ENCODE measurements at regions not wholly inside any gene's neighbourhood (a gene's known extent, or its start where the extent isn't known, plus 50 kb on each side); places are given as distances from the start of the nearest gene placed in this dataset.

DNA sequence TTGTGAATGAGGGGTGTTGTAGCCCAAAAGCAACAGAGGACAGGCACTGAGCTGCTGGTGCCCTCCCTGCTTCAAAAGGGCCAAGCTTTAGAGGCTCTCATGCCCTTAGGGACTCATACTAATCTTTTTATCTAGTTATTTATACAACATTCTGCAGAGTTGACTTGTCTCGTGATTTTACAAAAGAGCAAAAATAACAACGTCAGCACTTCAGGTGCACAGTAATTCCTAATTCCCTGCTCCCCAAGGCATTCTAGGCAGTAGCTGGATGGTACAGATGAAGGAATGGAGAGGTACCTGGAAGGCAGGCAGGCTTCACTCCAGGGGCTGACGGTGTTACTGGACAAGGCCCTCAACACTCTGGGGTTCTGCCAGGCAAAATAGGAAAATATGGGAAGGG, 406.7 kb upstream of the CCL2 start:
- DNase-seq (ENCODE audit: low spot score in 2 of 2) = no peak
- Histone ChIP-seq H3K4me1 (no peaks in the 10 kb centered on the region), H3K36me3 (no peaks in the 10 kb centered on the region), H3K4me3 (no peak overlapping the region), H3K9me3 (no peaks in the 10 kb centered on the region), H3K27me3 (no peaks in the 10 kb centered on the region), H3K27ac (no peak overlapping the region)
- WGBS, 2 donors = 72 to 75% methylated on average over 3 of the region's 3 CpGs
- no peak for TF ChIP-seq POLR2A (IDR thresholded peaks at IDR 0.05)
- TF ChIP-seq, protein P1, sequence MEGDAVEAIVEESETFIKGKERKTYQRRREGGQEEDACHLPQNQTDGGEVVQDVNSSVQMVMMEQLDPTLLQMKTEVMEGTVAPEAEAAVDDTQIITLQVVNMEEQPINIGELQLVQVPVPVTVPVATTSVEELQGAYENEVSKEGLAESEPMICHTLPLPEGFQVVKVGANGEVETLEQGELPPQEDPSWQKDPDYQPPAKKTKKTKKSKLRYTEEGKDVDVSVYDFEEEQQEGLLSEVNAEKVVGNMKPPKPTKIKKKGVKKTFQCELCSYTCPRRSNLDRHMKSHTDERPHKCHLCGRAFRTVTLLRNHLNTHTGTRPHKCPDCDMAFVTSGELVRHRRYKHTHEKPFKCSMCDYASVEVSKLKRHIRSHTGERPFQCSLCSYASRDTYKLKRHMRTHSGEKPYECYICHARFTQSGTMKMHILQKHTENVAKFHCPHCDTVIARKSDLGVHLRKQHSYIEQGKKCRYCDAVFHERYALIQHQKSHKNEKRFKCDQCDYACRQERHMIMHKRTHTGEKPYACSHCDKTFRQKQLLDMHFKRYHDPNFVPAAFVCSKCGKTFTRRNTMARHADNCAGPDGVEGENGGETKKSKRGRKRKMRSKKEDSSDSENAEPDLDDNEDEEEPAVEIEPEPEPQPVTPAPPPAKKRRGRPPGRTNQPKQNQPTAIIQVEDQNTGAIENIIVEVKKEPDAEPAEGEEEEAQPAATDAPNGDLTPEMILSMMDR (IDR thresholded peaks at IDR 0.05) = no peak
- TF ChIP-seq EP300 (IDR thresholded peaks at IDR 0.05) = no peak

DNA sequence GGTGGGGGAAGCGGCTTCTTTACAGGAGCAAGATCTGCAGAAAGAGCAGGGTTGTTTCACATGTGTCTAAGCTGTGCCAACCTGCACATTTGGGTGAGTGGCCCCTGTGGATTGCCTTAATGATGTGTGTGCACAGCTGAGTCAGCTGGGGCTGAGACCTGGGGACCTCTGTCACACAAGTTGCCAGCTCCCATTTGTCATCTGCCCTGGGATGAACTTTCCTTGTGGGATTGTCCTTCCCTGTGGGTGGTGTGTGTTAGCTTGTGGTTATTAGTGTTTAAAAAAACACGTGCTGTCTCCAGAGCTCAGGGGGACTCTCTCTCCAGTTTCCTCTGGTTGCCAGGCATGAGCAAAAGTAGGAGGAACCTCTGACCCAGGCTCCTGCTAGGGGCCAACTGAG, 400.5 kb upstream of the CCL2 start:
- no peak overlapping the region for H3K27ac ChIP-seq
- no peak for TF ChIP-seq POLR2A (IDR thresholded peaks at IDR 0.05)
- TF ChIP-seq, protein P1 (IDR thresholded peaks at IDR 0.05) = no peak
- no peak for TF ChIP-seq EP300 (IDR thresholded peaks at IDR 0.05)
- H3K4me1 ChIP-seq = no peaks in the 10 kb centered on the region
- 50 to 64% methylated on average over 2 of the region's 2 CpGs for WGBS, 2 donors
- no peaks in the 10 kb centered on the region for H3K9me3 ChIP-seq
- no peak overlapping the region for H3K4me3 ChIP-seq
- H3K27me3 ChIP-seq = no peaks in the 10 kb centered on the region
- no peak for DNase-seq (ENCODE audit: low spot score in 2 of 2)
- no peaks in the 10 kb centered on the region for H3K36me3 ChIP-seq

DNA sequence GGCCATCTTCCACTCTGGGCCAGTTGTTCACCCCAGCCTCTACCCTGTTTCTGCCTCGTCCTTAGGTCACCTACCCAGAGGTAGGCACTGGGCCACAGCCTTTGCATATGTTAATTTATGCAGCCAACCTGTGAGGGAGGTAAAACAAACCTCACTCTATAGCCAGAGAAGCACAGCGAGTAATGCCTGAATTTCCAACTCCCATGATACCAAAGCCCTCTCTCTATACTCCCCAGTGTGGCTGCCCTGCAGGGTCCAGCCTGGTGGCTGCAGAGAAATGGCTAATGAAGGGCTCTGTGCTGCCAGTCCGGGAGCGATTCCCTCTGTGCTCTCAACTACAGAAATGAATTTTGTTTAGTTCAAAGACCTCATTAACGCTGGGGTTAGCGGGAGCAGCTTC, 397.0 kb upstream of the CCL2 start:
- H3K4me1 ChIP-seq = no peaks in the 10 kb centered on the region
- 48 to 60% methylated on average over 6 of the region's 6 CpGs for WGBS, 2 donors

DNA sequence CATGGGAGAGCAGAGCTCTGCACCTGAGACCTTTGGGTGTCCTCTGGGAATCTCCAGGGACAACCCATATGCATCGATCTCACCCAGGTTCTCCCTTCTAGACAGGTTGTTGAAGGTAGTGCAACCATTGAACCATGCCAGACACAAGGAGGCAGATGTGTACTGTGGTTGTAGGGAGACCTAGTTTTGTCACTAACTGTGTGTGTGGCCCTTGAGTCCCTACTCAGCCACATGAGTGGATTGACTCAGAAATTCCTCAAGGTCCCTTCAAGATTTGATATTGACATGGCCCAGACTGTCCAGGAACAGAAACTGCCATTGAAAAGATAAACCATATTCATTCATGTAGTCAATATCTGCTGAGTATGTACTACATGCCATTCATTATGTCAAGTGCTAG, 396.4 kb upstream of the CCL2 start:
- TF ChIP-seq EP300 (IDR thresholded peaks at IDR 0.05) = no peak
- TF ChIP-seq POLR2A (IDR thresholded peaks at IDR 0.05) = no peak
- TF ChIP-seq, protein P1 (IDR thresholded peaks at IDR 0.05) = no peak
- no peaks in the 10 kb centered on the region for H3K36me3 ChIP-seq
- no peak overlapping the region for H3K27ac ChIP-seq
- H3K4me1 ChIP-seq = no peaks in the 10 kb centered on the region
- 78 to 100% methylated on average over 1 of the region's 1 CpG for WGBS, 2 donors
- DNase-seq (ENCODE audit: low spot score in 2 of 2) = no peak
- no peaks in the 10 kb centered on the region for H3K9me3 ChIP-seq
- H3K27me3 ChIP-seq = no peaks in the 10 kb centered on the region
- no peak overlapping the region for H3K4me3 ChIP-seq

More for the DNA sequence above, 397.0 kb upstream of the CCL2 start:
- no peaks in the 10 kb centered on the region for H3K9me3 ChIP-seq
- H3K4me3 ChIP-seq = no peak overlapping the region
- DNase-seq (ENCODE audit: low spot score in 2 of 2) = no peak
- H3K27me3 ChIP-seq = no peaks in the 10 kb centered on the region
- no peak overlapping the region for H3K27ac ChIP-seq
- TF ChIP-seq POLR2A (IDR thresholded peaks at IDR 0.05) (no peak), EP300 (IDR thresholded peaks at IDR 0.05) (no peak)
- TF ChIP-seq, protein P1 (IDR thresholded peaks at IDR 0.05) = no peak
- H3K36me3 ChIP-seq = no peaks in the 10 kb centered on the region

DNA sequence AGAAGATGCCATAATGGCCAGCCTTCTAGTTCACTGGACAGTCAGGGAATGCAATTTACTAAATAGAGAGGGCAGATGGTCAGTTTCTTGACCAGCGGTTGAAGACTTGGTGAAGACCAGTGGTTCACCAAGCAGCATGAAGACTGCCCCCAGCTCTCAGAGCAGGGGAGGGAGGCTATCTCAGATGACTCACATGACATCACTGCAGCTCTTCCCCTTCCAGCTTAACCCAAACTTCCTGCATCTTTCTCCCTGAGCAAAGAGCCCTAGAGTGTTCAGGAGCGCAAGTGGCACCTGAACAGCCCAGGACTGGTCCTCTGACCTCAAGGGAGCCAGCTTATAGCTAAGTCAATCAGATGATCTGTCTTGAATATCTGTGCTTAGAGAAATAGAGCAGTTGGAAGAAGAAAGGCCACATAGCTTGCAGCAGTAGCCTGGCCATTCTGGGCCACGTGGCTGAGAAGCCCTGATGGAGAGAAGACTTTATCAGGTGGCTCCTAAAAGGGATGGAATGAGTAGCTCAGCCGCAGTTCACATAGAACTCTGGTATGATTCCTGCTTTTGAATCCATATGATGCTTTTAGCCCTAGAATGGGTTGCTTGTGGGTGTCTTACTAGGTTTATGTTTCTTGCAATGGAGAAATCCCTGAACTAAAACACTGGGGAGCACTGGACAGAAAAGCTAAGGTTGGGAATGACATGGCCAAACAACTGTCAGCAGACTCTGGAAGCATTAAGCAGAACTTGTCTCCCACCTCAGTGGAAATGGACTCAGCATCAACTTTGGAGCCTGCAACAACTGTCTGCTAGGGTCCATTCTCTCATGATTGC, 392.1 kb upstream of the CCL2 start:
- no peaks in the 10 kb centered on the region for H3K27me3 ChIP-seq
- WGBS, 2 donors = 67 to 75% methylated on average over 4 of the region's 4 CpGs
- no peaks in the 10 kb centered on the region for H3K9me3 ChIP-seq

More for the DNA sequence above, 392.1 kb upstream of the CCL2 start:
- DNase-seq (ENCODE audit: low spot score in 2 of 2) = no peak
- TF ChIP-seq, protein P1 (IDR thresholded peaks at IDR 0.05) = no peak
- TF ChIP-seq EP300 (IDR thresholded peaks at IDR 0.05) (no peak), POLR2A (IDR thresholded peaks at IDR 0.05) (no peak)
- Histone ChIP-seq H3K4me1 (no peaks in the 10 kb centered on the region), H3K36me3 (no peaks in the 10 kb centered on the region), H3K27ac (no peak overlapping the region), H3K4me3 (no peak overlapping the region)
